Lung (tissue), 11 donors: ENCODE measurements at regions not wholly inside any gene's neighbourhood (a gene's known extent, or its start where the extent isn't known, plus 50 kb on each side); places are given as distances from the start of the nearest gene placed in this dataset.

Experiments
- ATAC-seq: fragments of 200-7000 bp; cut with Tn5 transposase; one replicate; pipeline ENCODE4 v1.9.1; 2020; ENCODE audit warnings: moderate number of reproducible peaks; ENCODE audit not compliant: insufficient read depth, low FRiP score
- DNase-seq, 3 donors: peaks; one replicate each; pipeline ENCODE4 v3.0.0-alpha.2; 2013 to 2017
- H3K27ac ChIP-seq, 2 donors: one replicate each; pipeline ENCODE4 v1.5.1; 2013; ENCODE audit warnings: mild to moderate bottlenecking in 2 of 2, moderate library complexity in 2 of 2, control low read depth in 1 of 2, inconsistent platforms in 1 of 2, low read depth in 1 of 2, low read length in 1 of 2
- H3K27me3 ChIP-seq, 3 donors: one replicate each; pipeline ENCODE4 v1.5.1; 2013; ENCODE audit warnings: low read length in 2 of 3; ENCODE audit not compliant: control insufficient read depth in 3 of 3, insufficient read depth in 3 of 3
- H3K36me3 ChIP-seq, 4 donors: one replicate each; pipeline ENCODE4 v1.5.1; 2013; ENCODE audit warnings: low read length in 4 of 4, mild to moderate bottlenecking in 1 of 4, moderate library complexity in 1 of 4; ENCODE audit not compliant: control insufficient read depth in 4 of 4, insufficient read depth in 4 of 4
- H3K4me1 ChIP-seq, 5 donors: one replicate each; pipeline ENCODE4 v1.5.1; 2013; ENCODE audit warnings: low read length in 5 of 5, mild to moderate bottlenecking in 2 of 5, moderate library complexity in 1 of 5; ENCODE audit not compliant: control insufficient read depth in 5 of 5, insufficient read depth in 5 of 5
- H3K4me3 ChIP-seq: one replicate; pipeline ENCODE4 v1.5.1; 2013; ENCODE audit warnings: mild to moderate bottlenecking, control low read depth, moderate library complexity
- H3K9ac ChIP-seq, 2 donors: one replicate each; pipeline ENCODE4 v1.5.1; 2013; ENCODE audit warnings: low read length in 2 of 2, control low read depth in 1 of 2; ENCODE audit not compliant: insufficient read depth in 1 of 2
- H3K9me3 ChIP-seq, 4 donors: one replicate each; pipeline ENCODE4 v1.5.1; 2013; ENCODE audit warnings: low read length in 3 of 4, mild to moderate bottlenecking in 1 of 4, moderate library complexity in 1 of 4; ENCODE audit not compliant: control insufficient read depth in 4 of 4, insufficient read depth in 3 of 4
- WGBS, 2 donors: extraction: QIAGEN DNeasy Blood & Tissue Kit; methylation state at CpG; one replicate each; pipeline ENCODE4 v1.1.7; 2013; 5-methylcytosine and 5-hydroxymethylcytosine counted together
- TF ChIP-seq, protein P1 (sequence below): IDR thresholded peaks from 2 replicates; pipeline ENCODE4 v1.5.1; 2012; ENCODE audit warnings: mild to moderate bottlenecking; ENCODE audit errors: control extremely low read depth, extremely low read depth
- donor health status: control.
- donor health status: control.
- donor health status: Bipolar disorder and iron deficiency.
- donor health status: healthy.
- donor health status: DM: yes; HTN: yes; CAD: no.

DNA sequence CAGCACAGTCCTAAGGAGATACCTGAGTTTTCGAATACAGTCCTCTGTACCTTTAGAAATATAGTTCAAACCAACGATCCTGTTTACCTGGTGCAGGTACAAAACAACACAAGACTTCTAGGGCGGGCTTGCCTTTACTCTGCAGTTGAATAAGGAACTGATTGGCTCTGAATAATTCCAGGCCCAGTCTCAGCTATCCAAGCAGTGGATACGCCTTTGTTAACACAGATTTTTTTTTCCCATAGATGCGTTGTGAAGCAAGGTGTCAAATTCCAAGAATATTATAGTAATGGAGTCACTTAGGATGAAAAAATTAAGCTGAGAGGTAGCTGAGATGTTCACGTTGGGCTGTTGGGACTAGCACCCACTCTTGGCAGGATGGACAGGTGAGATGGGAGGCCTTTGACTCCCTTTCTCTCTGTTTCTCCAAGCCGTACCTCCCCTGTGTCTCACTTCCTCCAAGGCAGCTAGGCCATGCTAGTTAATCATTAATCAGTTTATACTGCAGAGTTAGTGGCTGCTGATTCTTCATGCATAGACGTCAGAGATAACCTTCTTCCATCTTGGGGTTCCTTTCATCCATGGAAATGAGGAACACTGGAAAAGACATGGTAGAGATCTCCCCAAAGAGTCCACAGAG is 380.8 kb upstream of the ACVR2A start:
- no peaks in the 10 kb centered on the region for H3K9me3 ChIP-seq
- no peak overlapping the region for H3K9ac ChIP-seq
- 78 to 84% methylated on average over 8 of the region's 8 CpGs for WGBS, 2 donors
- no peaks in the 10 kb centered on the region for H3K4me1 ChIP-seq
- no peak overlapping the region for H3K4me3 ChIP-seq
- DNase-seq (no peak), ATAC-seq (peak; percentile 21)
- no peak overlapping the region for H3K27ac ChIP-seq
- H3K36me3 ChIP-seq = no peaks in the 10 kb centered on the region
- H3K27me3 ChIP-seq = no peaks in the 10 kb centered on the region
- TF ChIP-seq, protein P1, sequence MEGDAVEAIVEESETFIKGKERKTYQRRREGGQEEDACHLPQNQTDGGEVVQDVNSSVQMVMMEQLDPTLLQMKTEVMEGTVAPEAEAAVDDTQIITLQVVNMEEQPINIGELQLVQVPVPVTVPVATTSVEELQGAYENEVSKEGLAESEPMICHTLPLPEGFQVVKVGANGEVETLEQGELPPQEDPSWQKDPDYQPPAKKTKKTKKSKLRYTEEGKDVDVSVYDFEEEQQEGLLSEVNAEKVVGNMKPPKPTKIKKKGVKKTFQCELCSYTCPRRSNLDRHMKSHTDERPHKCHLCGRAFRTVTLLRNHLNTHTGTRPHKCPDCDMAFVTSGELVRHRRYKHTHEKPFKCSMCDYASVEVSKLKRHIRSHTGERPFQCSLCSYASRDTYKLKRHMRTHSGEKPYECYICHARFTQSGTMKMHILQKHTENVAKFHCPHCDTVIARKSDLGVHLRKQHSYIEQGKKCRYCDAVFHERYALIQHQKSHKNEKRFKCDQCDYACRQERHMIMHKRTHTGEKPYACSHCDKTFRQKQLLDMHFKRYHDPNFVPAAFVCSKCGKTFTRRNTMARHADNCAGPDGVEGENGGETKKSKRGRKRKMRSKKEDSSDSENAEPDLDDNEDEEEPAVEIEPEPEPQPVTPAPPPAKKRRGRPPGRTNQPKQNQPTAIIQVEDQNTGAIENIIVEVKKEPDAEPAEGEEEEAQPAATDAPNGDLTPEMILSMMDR = no peak

DNA sequence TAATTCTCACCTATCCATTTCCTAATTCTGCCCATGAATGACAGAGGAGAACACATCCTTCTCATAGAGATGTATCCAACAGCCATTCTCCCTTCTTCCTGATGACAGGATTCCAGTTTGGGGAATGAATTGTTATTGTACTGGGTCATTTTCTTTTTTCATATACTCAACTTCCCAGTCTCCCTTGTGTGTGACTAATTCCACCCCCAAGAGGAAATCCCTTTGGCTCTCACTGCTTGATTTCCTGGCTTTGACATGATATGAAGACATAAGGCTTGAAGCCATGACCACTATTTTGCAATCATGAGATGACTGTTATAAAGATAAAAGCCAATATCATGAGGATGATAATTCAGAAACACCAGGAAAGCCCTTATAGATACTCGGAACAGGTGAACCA is 384.7 kb upstream of the ACVR2A start:
- ATAC-seq = no peak
- Histone ChIP-seq H3K36me3 (no peaks in the 10 kb centered on the region), H3K4me1 (no peaks in the 10 kb centered on the region), H3K9ac (no peak overlapping the region), H3K27me3 (no peaks in the 10 kb centered on the region), H3K4me3 (no peak overlapping the region), H3K9me3 (no peaks in the 10 kb centered on the region), H3K27ac (no peak overlapping the region)
- no peak for DNase-seq
- TF ChIP-seq, protein P1 = no peak
- 87 to 94% methylated on average over 1 of the region's 1 CpG for WGBS, 2 donors

DNA sequence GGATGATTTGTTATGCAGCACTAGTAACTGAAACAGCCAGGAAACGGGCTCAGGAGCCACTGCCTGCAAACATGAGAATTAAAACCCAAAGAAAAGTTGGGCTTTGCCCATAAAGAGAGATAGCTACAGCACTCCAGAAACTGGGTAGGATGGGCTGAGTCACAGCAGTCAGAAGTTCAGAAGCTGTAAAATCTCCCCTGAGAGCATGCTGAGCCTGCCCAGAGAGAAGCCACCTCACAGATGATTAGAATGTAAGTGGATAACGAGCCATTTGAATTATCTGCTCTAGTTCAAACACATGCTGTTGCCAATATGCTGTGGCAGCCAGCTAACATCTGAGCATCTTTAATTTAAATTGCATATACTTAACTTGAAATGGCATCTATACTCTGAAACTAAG is 388.1 kb upstream of the ACVR2A start:
- Histone ChIP-seq H3K4me3 (no peak overlapping the region), H3K36me3 (no peaks in the 10 kb centered on the region), H3K9me3 (no peaks in the 10 kb centered on the region), H3K9ac (no peak overlapping the region), H3K4me1 (peaks cover 0 to 7% (median 3%) of the 10 kb centered on the region in 5 donors), H3K27ac (no peak overlapping the region), H3K27me3 (no peaks in the 10 kb centered on the region)
- DNase-seq (no peak), ATAC-seq (no peak)
- WGBS, 2 donors = 77 to 83% methylated on average over 2 of the region's 2 CpGs
- TF ChIP-seq, protein P1 = no peak
